ENCODE measurements at regions not wholly inside any gene's neighbourhood (a gene's known extent, or its start where the extent isn't known, plus 50 kb on each side); places are given as distances from the start of the nearest gene placed in this dataset.

DNA sequence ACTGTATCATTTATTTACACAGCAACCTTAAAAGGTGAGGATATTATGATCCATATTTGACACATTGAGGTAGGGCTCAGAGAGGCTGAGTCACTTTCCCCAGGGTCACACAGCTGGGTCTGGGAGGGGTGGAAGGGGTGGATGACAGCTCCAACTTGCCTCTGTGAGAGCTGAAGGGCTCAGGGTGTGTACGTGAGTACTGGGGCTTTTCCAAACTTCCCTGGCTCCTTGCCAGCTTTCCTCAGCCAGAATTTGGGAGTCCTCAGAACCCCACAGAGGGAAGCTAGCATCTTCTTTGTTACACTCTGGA, 58.3 kb upstream of the SLC6A11 start:
- TF ChIP-seq, protein P1, sequence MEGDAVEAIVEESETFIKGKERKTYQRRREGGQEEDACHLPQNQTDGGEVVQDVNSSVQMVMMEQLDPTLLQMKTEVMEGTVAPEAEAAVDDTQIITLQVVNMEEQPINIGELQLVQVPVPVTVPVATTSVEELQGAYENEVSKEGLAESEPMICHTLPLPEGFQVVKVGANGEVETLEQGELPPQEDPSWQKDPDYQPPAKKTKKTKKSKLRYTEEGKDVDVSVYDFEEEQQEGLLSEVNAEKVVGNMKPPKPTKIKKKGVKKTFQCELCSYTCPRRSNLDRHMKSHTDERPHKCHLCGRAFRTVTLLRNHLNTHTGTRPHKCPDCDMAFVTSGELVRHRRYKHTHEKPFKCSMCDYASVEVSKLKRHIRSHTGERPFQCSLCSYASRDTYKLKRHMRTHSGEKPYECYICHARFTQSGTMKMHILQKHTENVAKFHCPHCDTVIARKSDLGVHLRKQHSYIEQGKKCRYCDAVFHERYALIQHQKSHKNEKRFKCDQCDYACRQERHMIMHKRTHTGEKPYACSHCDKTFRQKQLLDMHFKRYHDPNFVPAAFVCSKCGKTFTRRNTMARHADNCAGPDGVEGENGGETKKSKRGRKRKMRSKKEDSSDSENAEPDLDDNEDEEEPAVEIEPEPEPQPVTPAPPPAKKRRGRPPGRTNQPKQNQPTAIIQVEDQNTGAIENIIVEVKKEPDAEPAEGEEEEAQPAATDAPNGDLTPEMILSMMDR (IDR thresholded peaks at IDR 0.05; ENCODE audit: low read length, missing control alignments), result no peak
- no peak overlapping the region for H3K4me3 ChIP-seq (replicated peaks; ENCODE audit: low read depth, low read length)
- no peak for DNase-seq (ENCODE audit: low read depth)

- H3K4me3 ChIP-seq (replicated peaks; ENCODE audit: low read depth, low read length), result no peak overlapping the region
- DNase-seq (ENCODE audit: low read depth), result peak; percentile 78
- TF ChIP-seq, protein P1 (IDR thresholded peaks at IDR 0.05; ENCODE audit: low read length, missing control alignments), result peak; percentile 72
Observed at GRCh38 chr3:10758304-10759037, 57.6 kb upstream of the SLC6A11 start.

- DNase-seq (ENCODE audit: low read depth), result no peak
- no peak overlapping the region for H3K4me3 ChIP-seq (replicated peaks; ENCODE audit: low read depth, low read length)
- TF ChIP-seq, protein P1 (IDR thresholded peaks at IDR 0.05; ENCODE audit: low read length, missing control alignments), result no peak
Observed at GRCh38 chr3:10759495-10759894, 56.5 kb upstream of the SLC6A11 start.

GRCh38 chr3:10760199-10760598, 55.8 kb upstream of the SLC6A11 start:
- TF ChIP-seq, protein P1 (IDR thresholded peaks at IDR 0.05; ENCODE audit: low read length, missing control alignments), result no peak
- no peak for DNase-seq (ENCODE audit: low read depth)

DNA sequence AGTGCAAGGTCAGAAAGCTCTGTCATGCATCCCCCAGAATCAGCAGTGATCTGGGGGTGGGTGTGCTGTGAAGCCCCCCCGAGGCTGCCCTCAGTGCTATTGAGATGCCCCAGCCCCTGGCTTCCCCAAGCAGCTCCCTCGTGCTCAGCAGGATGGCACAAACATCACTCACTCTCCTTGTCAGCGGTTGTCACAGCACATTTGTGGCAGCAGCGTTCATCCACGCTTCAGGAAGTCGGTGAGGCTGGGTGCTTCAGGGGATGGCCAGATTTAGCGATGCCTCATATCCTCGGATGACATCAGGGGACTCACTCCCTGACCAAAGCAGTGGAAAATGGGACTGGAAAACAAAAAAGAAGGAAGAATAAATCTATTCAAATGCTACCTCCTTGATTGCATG, 54.4 kb upstream of the SLC6A11 start:
- no peak for DNase-seq (ENCODE audit: low read depth)
- TF ChIP-seq, protein P1 (IDR thresholded peaks at IDR 0.05; ENCODE audit: low read length, missing control alignments), result no peak
- H3K4me3 ChIP-seq (replicated peaks; ENCODE audit: low read depth, low read length), result no peak overlapping the region

More at GRCh38 chr3:10760199-10760598, 55.8 kb upstream of the SLC6A11 start:
- H3K4me3 ChIP-seq (replicated peaks; ENCODE audit: low read depth, low read length), result no peak overlapping the region

- TF ChIP-seq, protein P1 (IDR thresholded peaks at IDR 0.05; ENCODE audit: low read length, missing control alignments), result no peak
Observed at GRCh38 chr3:10762116-10762515, 53.9 kb upstream of the SLC6A11 start.

DNA sequence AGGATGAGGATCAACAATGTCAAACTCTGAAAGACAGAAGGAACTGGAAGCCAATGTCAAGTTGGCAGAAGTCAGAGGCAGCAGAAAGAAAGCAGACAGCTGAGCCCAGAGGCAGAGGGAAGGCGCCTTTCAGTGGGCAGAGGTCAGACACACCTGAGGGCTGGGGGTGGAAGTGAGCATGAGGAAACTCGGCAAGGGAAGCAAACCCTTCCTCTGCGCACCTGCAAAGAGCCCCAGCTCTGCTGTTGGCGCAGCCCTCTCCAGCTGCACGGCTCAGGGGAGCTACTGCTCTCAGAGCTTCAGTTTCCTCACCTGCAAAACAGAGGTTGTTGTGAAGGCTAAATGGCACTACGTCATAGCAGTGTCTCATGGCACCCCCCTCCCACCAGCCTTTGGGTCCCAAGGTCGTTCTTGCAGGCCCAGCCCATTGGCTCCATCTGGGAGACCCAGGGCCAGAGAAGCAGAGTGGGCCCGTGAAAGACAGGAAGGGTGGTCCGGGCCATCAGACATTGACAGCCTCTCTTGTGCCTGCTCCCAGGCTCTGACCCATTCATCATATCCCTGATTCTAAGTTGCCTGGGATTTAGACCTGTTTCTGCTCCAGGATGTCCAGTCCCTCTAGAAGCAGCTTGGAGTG, 53.3 kb upstream of the SLC6A11 start:
- no peak overlapping the region for H3K4me3 ChIP-seq (replicated peaks; ENCODE audit: low read depth, low read length)
- DNase-seq (ENCODE audit: low read depth), result no peak
- TF ChIP-seq, protein P1 (IDR thresholded peaks at IDR 0.05; ENCODE audit: low read length, missing control alignments), result no peak

More at GRCh38 chr3:10762116-10762515, 53.9 kb upstream of the SLC6A11 start:
- no peak for DNase-seq (ENCODE audit: low read depth)
- H3K4me3 ChIP-seq (replicated peaks; ENCODE audit: low read depth, low read length), result no peak overlapping the region

Measured in fibroblast of pulmonary artery (primary cell).